ENCODE measurements at regions not wholly inside any gene's neighbourhood (a gene's known extent, or its start where the extent isn't known, plus 50 kb on each side); places are given as distances from the start of the nearest gene placed in this dataset.
"Not testable (repeated sequence)": the region's sequence is repeated elsewhere in the genome, so short reads cannot be mapped to it uniquely, and the experiment has no call there.

DNA sequence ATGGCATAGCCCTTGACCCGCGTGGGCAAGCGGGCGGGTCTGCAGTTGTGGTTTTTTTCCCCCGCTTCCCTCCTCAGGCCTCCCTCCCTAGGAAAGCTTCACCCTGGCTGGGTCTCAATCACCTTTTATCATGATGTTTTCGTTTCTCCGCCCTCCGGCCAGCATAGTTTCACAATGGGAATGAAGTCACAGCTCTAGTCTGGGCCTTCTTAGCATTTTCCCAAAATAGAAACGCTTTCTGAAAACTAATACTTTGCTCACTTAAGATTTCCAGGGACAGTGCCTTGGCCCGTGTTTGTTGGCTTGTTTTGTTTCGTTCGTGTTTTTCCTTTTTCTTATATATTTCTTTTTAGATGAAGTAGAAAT is 344.8 kb upstream of the DEFB115 start:
- H3K27me3 Mint-ChIP-seq (ENCODE audit: low read depth in 3 of 3), result peaks cover 0 to 13% (median 5%) of the 10 kb centered on the region in 3 donors
- H3K9me3 Mint-ChIP-seq, result peaks cover 16 to 60% (median 46%) of the 10 kb centered on the region in 6 donors
- not testable (repeated sequence) for H3K4me3 Mint-ChIP-seq, H3K4me1 Mint-ChIP-seq, H3K27ac Mint-ChIP-seq, DNase-seq
- peaks cover 13 to 14% (median 13%) of the 10 kb centered on the region in 3 donors for H3K36me3 Mint-ChIP-seq

GRCh38 chr20:30916404-30916803 is 341.1 kb upstream of the DEFB115 start:
- H3K4me1 Mint-ChIP-seq, H3K27ac Mint-ChIP-seq, H3K4me3 Mint-ChIP-seq, DNase-seq, H3K36me3 Mint-ChIP-seq: not testable (repeated sequence)
- H3K9me3 Mint-ChIP-seq, result peaks cover 4 to 52% (median 36%) of the 10 kb centered on the region in 6 donors
- peaks cover 0 to 11% (median 7%) of the 10 kb centered on the region in 3 donors for H3K27me3 Mint-ChIP-seq (ENCODE audit: low read depth in 3 of 3)

GRCh38 chr20:30919514-30920188 is 337.8 kb upstream of the DEFB115 start:
- peaks cover 9 to 47% (median 28%) of the 10 kb centered on the region in 6 donors for H3K9me3 Mint-ChIP-seq
- H3K27me3 Mint-ChIP-seq (ENCODE audit: low read depth in 3 of 3), result peaks cover 0 to 2% (median 2%) of the 10 kb centered on the region in 3 donors
- no peaks in the 10 kb centered on the region for H3K4me1 Mint-ChIP-seq
- no peak overlapping the region for H3K4me3 Mint-ChIP-seq
- no peak overlapping the region for H3K27ac Mint-ChIP-seq
- H3K36me3 Mint-ChIP-seq, result peaks cover 0 to 4% (median 0%) of the 10 kb centered on the region in 3 donors
- no peak for DNase-seq

- Mint-ChIP-seq H3K27ac (no peak overlapping the region), H3K9me3 (peaks cover 9 to 64% (median 42%) of the 10 kb centered on the region in 6 donors), H3K36me3 (peaks cover 0 to 7% (median 4%) of the 10 kb centered on the region in 3 donors), H3K4me1 (no peaks in the 10 kb centered on the region), H3K4me3 (no peak overlapping the region), H3K27me3 (ENCODE audit: low read depth in 3 of 3) (peaks cover 0 to 2% (median 2%) of the 10 kb centered on the region in 3 donors)
- no peak for DNase-seq
Observed at GRCh38 chr20:30921286-30922071, 336.0 kb upstream of the DEFB115 start.

DNA sequence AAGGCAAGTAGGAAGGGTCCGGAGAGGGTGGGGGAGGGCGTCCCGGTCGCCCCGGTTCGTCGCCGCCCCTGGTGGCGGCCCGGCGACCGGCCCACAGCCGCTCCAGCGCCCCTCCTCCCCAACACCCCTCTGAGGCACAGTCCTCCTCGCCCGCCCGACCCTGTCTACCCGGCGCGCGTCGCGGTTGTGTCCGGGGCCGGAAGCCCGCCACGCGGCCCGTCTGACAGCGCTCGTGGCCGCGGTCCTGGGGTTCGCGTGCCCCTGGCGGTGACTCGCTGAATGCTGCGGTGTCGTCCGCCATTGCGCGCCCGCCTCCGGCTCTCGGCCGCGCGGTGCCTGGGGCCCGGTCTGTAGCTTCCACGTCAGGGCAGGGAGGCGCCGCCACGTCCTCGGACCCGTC is 335.3 kb upstream of the DEFB115 start:
- Mint-ChIP-seq H3K4me3 (no peak overlapping the region), H3K4me1 (no peaks in the 10 kb centered on the region), H3K9me3 (peaks cover 9 to 70% (median 47%) of the 10 kb centered on the region in 6 donors), H3K27ac (no peak overlapping the region), H3K36me3 (peaks cover 0 to 7% (median 4%) of the 10 kb centered on the region in 3 donors), H3K27me3 (ENCODE audit: low read depth in 3 of 3) (peaks cover 0 to 2% (median 2%) of the 10 kb centered on the region in 3 donors)
- no peak for DNase-seq

GRCh38 chr20:30937790-30938189 is 319.7 kb upstream of the DEFB115 start:
- no peak for DNase-seq
- Mint-ChIP-seq H3K27me3 (ENCODE audit: low read depth in 3 of 3) (no peaks in the 10 kb centered on the region), H3K36me3 (no peaks in the 10 kb centered on the region), H3K4me1 (no peaks in the 10 kb centered on the region), H3K9me3 (peaks cover 21 to 46% (median 34%) of the 10 kb centered on the region in 6 donors), H3K4me3 (no peak overlapping the region), H3K27ac (no peak overlapping the region)

GRCh38 chr20:30949761-30950160 is 307.7 kb upstream of the DEFB115 start:
- Mint-ChIP-seq H3K9me3 (peaks cover 15 to 55% (median 39%) of the 10 kb centered on the region in 6 donors), H3K36me3 (peaks cover 0 to 3% (median 0%) of the 10 kb centered on the region in 3 donors), H3K27me3 (ENCODE audit: low read depth in 3 of 3) (no peaks in the 10 kb centered on the region), H3K4me1 (no peaks in the 10 kb centered on the region), H3K4me3 (no peak overlapping the region), H3K27ac (no peak overlapping the region)
- no peak for DNase-seq

- not testable (repeated sequence) for H3K4me1 Mint-ChIP-seq; H3K27me3 Mint-ChIP-seq (ENCODE audit: low read depth in 3 of 3); DNase-seq; H3K27ac Mint-ChIP-seq; H3K4me3 Mint-ChIP-seq; H3K36me3 Mint-ChIP-seq
- H3K9me3 Mint-ChIP-seq, result peaks cover 14 to 68% (median 45%) of the 10 kb centered on the region in 6 donors
Observed at GRCh38 chr20:30951088-30951487, 306.4 kb upstream of the DEFB115 start.

DNA sequence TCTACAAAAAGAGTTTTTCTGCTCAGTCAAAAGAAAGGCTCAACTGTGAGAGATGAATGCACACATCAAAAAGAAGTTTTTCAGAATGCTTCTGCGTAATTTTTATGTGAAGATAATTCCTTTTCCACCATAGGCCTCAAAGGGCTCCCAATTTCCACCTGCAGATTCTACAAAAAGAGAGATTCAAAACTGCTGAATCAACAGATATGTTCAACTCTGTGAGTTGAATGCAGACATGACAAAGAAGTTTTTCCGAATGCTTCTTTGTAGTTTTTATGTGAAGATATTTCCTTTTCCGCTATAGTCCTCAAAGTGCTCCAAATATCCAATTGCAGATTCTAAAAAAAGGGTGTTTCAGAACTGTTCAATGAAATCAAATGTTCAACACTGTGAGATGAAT is 300.8 kb upstream of the DEFB115 start:
- H3K4me1 Mint-ChIP-seq; H3K36me3 Mint-ChIP-seq; H3K27ac Mint-ChIP-seq; H3K4me3 Mint-ChIP-seq; H3K27me3 Mint-ChIP-seq (ENCODE audit: low read depth in 3 of 3); DNase-seq: not testable (repeated sequence)
- peaks cover 8 to 66% (median 40%) of the 10 kb centered on the region in 6 donors for H3K9me3 Mint-ChIP-seq

DNA sequence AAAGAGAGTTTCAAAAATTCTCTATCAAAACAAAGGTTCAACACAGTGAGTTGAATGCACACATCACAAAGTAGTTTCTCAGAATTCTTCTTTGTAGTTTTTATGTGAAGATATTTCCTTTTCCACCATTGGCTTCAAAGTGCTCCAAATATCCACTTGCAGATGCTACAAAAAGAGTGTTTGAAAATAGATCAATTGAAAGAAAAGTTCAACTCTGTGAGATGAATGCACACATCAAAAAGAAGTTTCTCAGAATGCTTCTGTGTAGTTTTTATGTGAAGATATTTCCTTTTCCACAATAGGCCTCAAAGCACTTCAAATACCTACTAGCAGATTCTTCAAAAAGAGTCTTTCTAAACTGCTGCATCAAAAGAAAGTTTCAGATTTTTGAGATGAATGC is 298.3 kb upstream of the DEFB115 start:
- H3K36me3 Mint-ChIP-seq; DNase-seq; H3K27me3 Mint-ChIP-seq (ENCODE audit: low read depth in 3 of 3); H3K4me3 Mint-ChIP-seq; H3K27ac Mint-ChIP-seq; H3K4me1 Mint-ChIP-seq: not testable (repeated sequence)
- peaks cover 6 to 54% (median 27%) of the 10 kb centered on the region in 6 donors for H3K9me3 Mint-ChIP-seq

DNA sequence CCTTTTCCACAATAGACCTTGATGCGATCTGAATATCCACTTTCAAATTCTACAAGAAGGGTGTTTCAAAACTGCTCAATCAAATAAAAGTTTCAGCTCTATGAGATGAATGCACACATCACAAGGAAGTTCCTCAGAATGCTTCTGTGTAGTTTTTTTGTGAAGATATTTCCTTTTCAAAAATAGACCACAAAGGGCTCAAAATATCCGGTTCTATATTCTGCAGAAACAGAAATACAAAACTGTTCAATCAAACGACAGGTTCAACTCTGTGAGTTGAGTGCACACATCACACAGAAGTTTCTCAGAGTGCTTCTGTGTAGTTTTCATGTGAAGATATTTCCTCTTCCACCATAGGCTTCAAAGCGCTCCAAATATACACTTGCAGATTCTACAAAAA is 293.9 kb upstream of the DEFB115 start:
- DNase-seq, result no peak
- no peak overlapping the region for H3K27ac Mint-ChIP-seq
- H3K9me3 Mint-ChIP-seq, result peaks cover 3 to 44% (median 22%) of the 10 kb centered on the region in 6 donors
- H3K4me3 Mint-ChIP-seq, result no peak overlapping the region
- H3K27me3 Mint-ChIP-seq (ENCODE audit: low read depth in 3 of 3), result no peaks in the 10 kb centered on the region
- no peaks in the 10 kb centered on the region for H3K4me1 Mint-ChIP-seq
- no peaks in the 10 kb centered on the region for H3K36me3 Mint-ChIP-seq

GRCh38 chr20:30975859-30976258 is 281.6 kb upstream of the DEFB115 start:
- H3K36me3 Mint-ChIP-seq; H3K4me1 Mint-ChIP-seq; H3K27ac Mint-ChIP-seq; H3K4me3 Mint-ChIP-seq; H3K27me3 Mint-ChIP-seq (ENCODE audit: low read depth in 3 of 3); DNase-seq: not testable (repeated sequence)
- H3K9me3 Mint-ChIP-seq, result peaks cover 37 to 81% (median 52%) of the 10 kb centered on the region in 6 donors

- Mint-ChIP-seq H3K9me3 (peaks cover 6 to 77% (median 57%) of the 10 kb centered on the region in 6 donors), H3K27me3 (ENCODE audit: low read depth in 3 of 3) (no peaks in the 10 kb centered on the region), H3K4me1 (no peaks in the 10 kb centered on the region), H3K27ac (no peak overlapping the region), H3K4me3 (no peak overlapping the region), H3K36me3 (peaks cover 3 to 5% (median 4%) of the 10 kb centered on the region in 3 donors)
- DNase-seq, result no peak
Observed at GRCh38 chr20:30985386-30985785, 272.1 kb upstream of the DEFB115 start.

All from immature natural killer cell (primary cell).